ENCODE measurements at regions not wholly inside any gene's neighbourhood (a gene's known extent, or its start where the extent isn't known, plus 50 kb on each side); places are given as distances from the start of the nearest gene placed in this dataset.
"Not testable (repeated sequence)": the region's sequence is repeated elsewhere in the genome, so short reads cannot be mapped to it uniquely, and the experiment has no call there.

GRCh38 chr2:428591-428990, 140.7 kb upstream of the ALKAL2 start:
- WGBS, 2 donors = 89 to 91% methylated on average over 7 of the region's 7 CpGs
- peak in 1 of 2 donors; percentile 73 for DNase-seq (ENCODE audit: low spot score in 2 of 2)
- no peak overlapping the region for H3K4me3 ChIP-seq (ENCODE audit: low read depth, poor library complexity, severe bottlenecking)
- intact Hi-C loops (cut with DNase I; ENCODE audit: low total_unique reads) = no loop called here
- TF ChIP-seq POLR2A (IDR thresholded peaks at IDR 0.05) (no peak), CTCF (IDR thresholded peaks at IDR 0.05) (no peak)

GRCh38 chr2:426696-427095, 138.8 kb upstream of the ALKAL2 start:
- DNase-seq (ENCODE audit: low spot score in 2 of 2) = peak in 1 of 2 donors; percentile 29
- no CpG with 5 or more reads among the region's 47 CpGs for WGBS, 2 donors

DNA sequence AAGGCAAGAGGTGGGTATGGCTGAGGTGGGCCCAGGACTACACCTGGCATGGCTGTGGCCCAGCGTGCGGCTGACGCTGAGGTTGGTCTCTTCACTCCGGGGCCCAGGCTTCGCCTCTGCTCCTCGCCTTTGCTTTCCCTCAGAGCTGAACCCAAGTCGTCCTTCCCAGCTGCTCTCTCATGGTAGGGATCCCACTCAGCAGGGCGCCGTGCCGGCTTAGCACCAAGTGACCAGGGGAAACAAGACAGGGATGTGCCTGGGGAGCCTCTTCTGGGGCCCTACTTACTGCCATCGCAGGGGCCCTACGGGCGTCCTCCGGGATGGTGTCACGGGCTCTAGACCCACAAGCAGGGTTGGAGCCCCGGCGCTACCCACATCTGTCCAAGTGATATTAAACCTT, 138.1 kb upstream of the ALKAL2 start:
- H3K4me3 ChIP-seq (ENCODE audit: low read depth, poor library complexity, severe bottlenecking) = no peak overlapping the region
- peak in 1 of 2 donors; percentile 78 for DNase-seq (ENCODE audit: low spot score in 2 of 2)
- 90 to 93% methylated on average over 17 of the region's 17 CpGs for WGBS, 2 donors
- no peak for TF ChIP-seq CTCF (IDR thresholded peaks at IDR 0.05)
- no peak for TF ChIP-seq POLR2A (IDR thresholded peaks at IDR 0.05)
- intact Hi-C loops (cut with DNase I; ENCODE audit: low total_unique reads) = no loop called here

More at GRCh38 chr2:426696-427095, 138.8 kb upstream of the ALKAL2 start:
- H3K4me3 ChIP-seq (ENCODE audit: low read depth, poor library complexity, severe bottlenecking); intact Hi-C loops (cut with DNase I; ENCODE audit: low total_unique reads): not testable (repeated sequence)

- no peak for TF ChIP-seq CTCF (IDR thresholded peaks at IDR 0.05)
- no peak for TF ChIP-seq POLR2A (IDR thresholded peaks at IDR 0.05)
- DNase-seq (ENCODE audit: low spot score in 2 of 2) = peak in 1 of 2 donors; percentile 37
- WGBS, 2 donors = 54 to 65% methylated on average over 8 of the region's 8 CpGs
- intact Hi-C loops (cut with DNase I; ENCODE audit: low total_unique reads) = no loop called here
- no peak overlapping the region for H3K4me3 ChIP-seq (ENCODE audit: low read depth, poor library complexity, severe bottlenecking)
Observed at GRCh38 chr2:425243-425642, 137.4 kb upstream of the ALKAL2 start.

DNA sequence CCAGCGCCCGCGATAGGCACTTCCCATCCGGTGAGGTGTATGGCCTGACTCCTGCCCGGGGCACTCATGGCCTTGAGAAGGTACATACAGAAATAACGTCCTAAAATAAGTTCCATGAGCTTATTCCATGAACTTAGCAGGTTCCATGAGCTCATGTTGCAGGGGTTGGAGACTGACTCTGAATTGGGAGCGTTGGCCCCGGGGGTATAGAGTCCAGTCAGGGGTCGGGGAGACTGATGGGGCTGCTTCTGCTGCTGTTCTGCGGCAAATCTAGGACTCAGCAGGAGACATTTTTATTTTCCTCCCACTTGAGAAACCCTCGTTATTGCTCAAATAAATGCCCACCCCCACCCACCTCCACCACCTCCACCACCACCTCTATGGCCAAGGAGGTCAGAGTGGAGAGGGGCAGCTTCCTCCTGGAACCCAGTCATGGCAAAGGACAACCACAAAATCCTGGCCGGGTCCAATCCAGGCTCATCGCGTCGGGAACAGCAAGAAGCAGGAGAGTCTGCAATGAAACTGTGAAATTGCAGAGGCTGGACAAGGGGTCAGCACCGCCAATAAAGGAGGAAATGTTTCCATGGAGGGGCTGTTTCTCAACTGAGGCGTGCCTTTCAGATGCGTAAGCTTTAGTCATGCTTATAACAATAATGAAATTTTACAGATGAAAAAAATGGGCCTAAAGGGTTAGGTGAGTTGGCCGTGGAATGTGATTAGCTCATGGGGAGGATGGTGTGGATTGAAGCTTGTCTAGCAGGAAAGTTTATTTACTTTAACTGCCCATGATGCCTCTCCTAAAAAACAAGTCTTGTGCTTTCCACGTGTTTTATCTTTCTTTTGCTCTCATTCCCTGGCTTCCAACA, 136.6 kb upstream of the ALKAL2 start:
- no peak for TF ChIP-seq POLR2A (IDR thresholded peaks at IDR 0.05)
- H3K4me3 ChIP-seq (ENCODE audit: low read depth, poor library complexity, severe bottlenecking) = no peak overlapping the region
- 89 to 93% methylated on average over 20 of the region's 20 CpGs for WGBS, 2 donors
- intact Hi-C loops (cut with DNase I; ENCODE audit: low total_unique reads) = no loop called here
- peak in 1 of 2 donors; percentile 46 for DNase-seq (ENCODE audit: low spot score in 2 of 2)

DNA sequence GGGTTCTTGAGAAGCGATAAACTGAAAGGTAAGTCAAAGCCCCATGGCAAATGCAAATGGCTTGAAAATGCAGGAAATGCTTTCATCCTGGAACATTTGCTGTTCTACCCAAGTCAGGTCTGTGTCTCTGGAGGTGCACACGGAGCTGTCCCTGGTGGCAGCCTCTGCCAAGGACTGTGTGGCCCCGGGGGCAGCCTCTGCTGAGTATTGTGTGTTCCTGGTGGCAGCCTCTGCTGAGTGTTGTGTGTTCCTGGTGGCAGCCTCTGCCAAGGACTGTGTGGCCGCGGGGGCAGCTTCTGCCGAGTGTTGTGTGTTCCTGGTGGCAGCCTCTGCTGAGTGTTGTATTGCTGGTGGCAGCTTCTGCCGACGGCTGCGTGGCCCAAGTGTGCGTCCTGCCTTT, 135.6 kb upstream of the ALKAL2 start:
- H3K4me3 ChIP-seq (ENCODE audit: low read depth, poor library complexity, severe bottlenecking) = no peak overlapping the region
- TF ChIP-seq CTCF (IDR thresholded peaks at IDR 0.05) (no peak), POLR2A (IDR thresholded peaks at IDR 0.05) (no peak)
- 51 to 63% methylated on average over 10 of the region's 10 CpGs for WGBS, 2 donors
- intact Hi-C loops (cut with DNase I; ENCODE audit: low total_unique reads) = no loop called here
- DNase-seq (ENCODE audit: low spot score in 2 of 2) = peak in 1 of 2 donors; percentile 63
